HG02623 (cell line): ENCODE measurements at regions not wholly inside any gene's neighbourhood (a gene's known extent, or its start where the extent isn't known, plus 50 kb on each side); places are given as distances from the start of the nearest gene placed in this dataset.

Source experiments
- ATAC-seq: cut with Tn5 transposase; IDR thresholded peaks from one replicate; pipeline ENCODE4 v1.9.1; 2021; ENCODE audit warnings: moderate library complexity; ENCODE audit not compliant: unreplicated experiment

DNA sequence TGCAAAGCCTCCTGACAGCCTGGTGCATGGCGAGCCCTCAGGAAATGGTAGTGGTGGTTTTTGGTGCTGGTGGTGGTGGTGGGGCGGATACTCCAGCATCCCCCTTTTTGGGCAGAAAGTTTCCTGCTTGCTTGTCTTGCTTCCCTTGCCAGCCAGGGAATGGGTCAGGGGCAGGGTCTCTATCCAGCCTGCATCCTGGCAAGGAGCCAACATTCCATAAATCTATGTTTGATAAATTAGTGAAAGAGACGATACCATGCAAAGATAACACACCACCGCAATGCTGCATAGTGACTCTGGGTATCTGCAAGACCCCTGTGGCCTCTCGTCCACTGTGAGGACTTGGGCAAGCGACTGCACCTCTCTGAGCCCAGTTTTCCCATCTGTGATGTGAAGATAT lies 246.2 kb downstream of the LRFN2 start:
- no peak for ATAC-seq

DNA sequence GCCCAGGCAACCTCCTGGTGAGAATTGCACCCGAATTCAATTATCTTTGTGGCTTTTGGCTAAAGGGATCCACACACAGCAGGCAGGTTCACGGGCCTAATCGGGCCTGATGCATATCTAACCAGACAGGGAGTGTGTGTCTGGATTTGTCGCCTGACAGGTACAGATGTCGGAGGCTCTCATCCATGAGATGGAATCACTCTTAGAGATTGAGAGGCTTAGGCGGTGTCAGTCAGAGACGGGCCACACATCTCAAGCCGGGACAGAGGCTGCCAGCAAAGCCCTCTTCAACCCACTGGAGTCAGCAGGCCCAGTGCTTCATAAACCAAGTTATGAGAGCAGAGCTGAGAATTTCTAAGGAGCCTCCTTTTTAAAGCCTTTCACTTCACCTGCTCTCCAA lies 247.0 kb downstream of the LRFN2 start:
- ATAC-seq, result no peak

DNA sequence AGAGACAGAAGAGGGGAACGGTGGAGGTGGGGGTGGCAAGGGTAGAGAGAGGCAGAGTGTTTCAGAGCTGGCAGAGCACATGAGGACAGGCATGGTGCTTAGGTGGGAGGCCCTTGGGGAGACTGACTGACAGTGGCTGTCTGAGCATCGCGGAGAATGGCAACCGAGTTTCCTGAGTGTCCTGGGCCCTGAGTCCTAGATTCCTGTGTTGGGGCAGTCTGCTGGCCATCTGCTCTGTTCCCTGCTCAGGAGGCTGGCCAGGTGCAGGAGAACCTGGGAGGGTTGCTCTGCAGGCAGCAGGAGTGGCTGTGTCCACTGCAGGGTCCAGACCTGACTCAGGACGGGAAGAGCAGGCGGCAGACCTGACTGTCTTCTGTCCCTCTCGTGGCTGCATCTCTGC lies 248.9 kb downstream of the LRFN2 start:
- no peak for ATAC-seq

DNA sequence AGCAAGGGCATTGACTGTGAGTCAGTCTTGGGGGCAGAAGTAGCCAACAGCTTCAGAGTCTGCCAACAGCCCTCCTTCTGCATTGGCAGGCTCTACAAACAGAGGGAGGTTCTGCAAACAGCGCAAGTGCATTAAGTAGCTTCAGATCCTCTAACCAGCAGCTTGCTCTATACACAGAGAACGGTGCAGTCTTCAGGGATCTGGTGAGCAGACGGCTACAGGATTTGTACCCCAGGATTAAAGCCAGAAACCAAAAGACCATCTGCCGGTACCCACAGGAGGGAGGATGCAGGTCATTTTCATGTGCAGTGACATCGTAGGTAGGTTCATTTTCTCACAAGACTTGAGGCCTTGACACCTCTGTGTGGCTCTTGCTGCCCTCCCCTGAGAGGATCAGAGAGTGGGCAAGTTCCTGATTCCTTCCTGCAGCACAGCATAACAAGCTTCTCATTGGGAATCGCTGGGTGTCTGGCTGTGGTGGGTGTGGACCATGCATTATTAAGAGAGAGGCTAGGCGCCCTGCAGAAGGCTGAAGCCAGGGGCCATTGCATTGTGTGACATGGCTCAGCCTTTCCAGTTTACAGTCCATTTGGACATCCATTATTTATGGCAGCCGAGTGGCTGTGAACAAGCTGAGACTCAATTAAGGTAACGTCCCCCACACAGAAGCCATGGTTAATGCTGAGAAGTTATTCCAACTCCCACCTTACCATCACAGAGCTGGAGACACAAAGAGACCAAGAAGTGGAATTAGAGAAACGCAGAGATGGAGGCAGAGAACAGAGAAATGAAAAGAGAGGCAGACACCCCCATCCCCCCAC lies 250.0 kb downstream of the LRFN2 start:
- ATAC-seq, result no peak

DNA sequence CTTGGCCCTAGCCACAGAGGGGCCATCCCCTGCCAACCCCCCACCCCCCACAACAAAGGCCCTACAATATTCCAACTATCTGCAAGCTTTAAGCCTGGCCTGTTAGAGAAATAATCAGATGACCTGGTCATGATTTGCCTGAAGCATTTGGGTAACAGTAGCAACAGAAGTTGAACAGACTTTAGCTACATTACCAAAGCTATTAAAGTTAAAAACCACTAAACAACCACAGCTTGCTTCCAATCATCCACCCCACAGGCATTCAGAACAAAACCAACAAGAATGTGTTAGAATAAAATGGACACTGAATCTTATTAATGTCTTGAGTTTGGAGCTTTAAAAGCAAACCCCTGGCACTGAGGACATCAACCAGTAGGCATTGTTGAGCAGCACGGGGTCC lies 250.9 kb downstream of the LRFN2 start:
- no peak for ATAC-seq

DNA sequence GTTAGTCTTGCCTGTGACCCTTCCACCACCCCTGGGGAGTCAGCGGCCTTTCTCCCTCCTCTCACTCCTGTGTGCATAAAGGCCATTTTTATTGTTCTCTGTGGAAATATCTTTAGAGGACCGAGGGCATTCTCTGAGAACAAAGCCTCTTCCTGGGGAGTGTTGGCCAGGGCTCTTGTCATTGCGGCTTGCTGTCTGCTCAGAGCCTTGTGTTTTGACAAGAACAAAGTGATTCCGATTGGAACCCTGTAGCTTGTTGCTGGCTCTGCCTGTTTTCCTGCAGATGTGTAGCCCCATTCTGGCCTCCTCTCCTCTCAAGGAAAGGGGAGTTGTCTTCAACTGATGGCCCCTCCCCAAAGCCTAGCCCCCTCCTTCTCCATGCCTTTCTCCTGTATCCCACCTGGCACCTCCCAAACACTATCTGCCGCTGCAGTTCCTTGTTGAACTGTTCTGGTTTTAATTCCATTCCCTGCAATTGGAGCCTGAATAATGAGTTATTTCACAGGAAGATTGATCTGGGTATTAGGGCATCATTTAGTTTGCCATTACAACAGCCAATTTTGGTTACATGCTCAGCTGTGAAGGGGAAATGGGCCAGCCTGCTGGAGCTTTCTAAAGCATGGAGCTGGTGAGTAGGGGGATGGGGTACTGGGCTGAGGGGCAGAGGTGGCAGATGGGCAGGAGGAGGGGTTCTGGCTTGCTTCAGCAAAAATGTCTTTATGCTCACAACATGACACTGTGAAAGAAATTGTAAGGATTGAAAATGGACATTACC lies 252.5 kb downstream of the LRFN2 start:
- no peak for ATAC-seq

DNA sequence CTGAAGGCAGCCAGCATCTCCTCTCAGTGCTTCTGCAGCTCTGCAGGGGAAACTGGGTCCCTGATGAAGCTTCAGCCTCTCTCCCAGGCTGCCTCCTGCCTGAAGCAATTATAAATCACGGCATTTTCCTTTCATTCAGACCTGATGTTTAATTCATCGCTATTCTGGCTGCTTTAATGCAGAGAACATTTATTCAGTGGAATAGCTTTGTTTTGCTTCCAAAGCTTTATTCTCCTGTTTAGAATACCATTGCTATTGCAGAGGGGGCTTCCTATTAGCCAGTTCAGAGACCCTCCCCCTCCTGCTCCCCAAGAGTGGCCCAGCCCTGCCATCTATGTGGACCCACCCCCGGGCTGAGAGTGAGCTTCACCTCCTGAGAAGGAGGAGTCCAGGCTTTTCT lies 255.6 kb downstream of the LRFN2 start:
- ATAC-seq, result no peak

DNA sequence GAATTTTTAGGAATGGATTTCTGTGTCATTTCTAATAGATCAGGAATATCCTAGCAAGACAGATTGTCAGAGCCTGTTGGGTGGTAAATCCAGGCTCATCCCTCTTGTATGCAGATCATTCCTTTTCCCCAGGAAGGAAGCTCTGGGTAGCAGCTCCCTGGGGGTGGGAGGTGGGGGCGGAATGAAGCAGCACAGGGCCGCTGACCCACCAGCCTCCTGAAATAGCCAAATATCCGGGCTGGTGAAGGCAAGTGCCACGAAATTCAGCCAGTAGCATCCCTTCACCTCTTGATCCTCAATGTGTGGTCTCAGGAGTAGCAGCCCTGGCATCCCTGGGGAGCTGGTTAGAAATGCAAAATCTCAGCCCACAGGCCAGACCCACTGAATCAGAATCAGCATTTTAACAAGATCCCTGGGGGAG lies 256.9 kb downstream of the LRFN2 start:
- no peak for ATAC-seq

DNA sequence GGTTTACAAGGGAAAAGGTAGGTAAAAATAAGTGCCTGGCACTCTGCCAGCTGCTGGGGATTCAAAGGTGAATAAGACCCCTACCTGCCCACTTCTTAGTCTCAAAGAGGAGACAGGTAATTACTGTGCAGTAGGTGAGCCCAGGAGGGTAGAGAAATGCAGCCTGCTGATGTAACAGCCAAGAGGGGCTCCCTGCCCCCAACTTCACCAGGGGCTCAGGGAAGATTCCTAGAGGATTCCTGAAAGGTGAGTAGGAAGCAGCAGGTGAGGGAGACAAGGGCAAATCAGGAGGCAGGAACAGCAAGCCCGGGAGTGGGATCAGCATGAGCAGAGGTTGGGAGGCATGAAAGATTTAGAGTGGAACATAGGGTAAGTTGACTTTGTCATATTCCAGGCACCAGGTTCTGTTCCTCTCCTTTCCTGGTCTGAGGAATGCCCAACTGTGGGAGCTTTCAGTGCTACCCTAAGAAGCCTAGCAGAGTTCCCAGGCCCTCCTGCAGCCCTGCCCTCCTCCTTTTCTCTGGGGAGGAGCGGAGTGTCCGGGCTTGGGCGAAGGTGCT lies 258.1 kb downstream of the LRFN2 start:
- no peak for ATAC-seq

DNA sequence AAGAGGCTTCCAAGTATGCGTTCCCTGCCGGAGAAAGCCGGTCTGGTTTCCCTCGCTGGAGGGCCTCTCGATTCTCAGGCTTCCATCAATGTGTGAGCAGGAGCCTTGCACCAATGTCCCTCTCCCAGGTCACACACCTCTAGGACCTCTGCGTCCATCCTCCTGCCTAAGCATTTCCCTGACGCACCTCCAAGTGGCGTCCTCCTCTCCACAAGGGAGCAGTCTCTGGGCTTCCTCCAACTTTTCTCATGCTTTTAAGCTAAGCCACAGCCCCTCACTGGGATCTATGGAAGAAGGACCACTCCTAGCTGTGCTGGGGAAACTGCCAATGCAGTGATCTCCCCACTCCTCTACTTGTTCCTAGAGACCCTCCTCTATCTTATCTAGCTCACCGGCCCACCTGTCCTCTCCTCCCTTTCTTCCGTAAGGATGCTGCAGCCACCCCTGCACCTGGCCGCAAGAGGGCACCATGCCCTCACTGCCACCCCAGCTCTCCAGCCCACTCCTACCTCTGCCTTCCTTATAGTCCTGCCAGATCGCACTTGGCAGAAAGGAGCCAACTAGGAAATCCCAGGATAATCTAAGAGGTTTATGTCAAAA lies 258.7 kb downstream of the LRFN2 start:
- no peak for ATAC-seq

DNA sequence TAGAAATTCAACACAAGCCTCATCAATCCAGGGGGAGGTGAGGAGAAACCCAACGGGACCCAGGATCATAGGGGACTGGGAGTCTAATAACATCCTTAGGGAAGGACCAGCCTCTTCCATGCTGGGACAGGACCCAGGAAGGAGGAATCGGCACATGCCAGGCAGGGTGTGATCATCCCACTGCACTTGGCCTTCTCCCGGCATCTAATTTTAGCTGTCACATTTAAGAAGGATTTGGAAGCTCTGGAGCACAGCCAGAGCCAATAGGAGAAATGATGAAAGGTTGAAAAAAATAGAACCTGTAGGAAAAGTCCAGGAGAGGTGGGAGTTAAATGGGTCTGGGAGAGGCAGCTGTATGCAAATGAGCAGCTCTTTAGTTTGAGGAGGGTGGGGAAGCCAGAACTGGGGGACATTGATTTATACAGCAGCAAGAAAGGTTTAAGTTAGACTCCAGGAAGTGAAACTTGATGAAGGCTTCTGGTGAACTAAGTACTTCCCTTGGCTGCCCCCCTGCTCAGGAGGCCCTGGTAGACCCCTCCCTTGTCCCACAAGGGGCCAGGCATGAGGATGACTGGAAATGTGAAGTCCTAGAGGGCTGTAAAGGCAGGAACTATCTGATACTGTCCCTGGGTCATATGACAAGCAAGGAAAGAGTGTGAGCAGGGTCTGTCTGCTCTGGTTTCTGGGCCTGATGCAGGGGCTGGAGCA lies 260.3 kb downstream of the LRFN2 start:
- ATAC-seq, result no peak

DNA sequence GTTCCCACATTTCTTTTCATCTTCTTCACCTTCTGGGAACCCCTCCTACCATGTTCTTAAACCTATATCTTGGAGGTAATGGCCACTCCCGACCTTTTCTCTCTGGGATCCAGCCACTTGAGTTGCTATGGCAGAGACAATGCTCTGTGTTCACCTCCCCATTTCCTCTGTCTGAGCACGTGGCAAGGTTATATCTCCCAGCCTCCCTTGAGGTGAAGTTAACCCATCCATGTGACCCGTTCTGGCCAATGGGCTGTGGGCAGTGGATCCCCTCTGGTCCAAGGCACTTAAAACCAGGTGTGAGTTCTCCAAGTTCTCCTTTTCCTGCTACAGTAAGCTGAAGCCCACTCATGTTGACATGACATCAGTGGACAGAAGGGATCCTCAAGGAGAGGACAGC lies 261.4 kb downstream of the LRFN2 start:
- ATAC-seq, result no peak

DNA sequence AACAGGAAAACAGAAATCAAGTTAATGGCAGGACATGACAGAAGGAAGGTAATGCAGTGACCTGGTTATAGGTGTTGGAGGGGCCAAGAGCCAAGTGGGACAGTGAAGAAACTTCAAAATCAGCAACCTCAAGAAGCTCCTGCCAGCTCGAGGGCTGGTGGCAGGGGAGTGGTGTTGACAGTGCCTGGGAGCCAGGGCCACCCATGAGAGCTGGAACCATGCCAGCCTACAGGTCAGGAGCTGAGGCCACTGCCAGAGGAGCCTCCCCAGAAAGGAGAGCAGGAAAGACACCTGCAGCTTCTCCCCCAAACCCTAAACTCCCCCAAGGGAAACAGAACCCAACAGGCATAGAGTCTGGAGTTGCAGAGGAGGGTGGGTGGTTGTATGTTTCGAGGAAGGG lies 262.1 kb downstream of the LRFN2 start:
- ATAC-seq, result no peak

DNA sequence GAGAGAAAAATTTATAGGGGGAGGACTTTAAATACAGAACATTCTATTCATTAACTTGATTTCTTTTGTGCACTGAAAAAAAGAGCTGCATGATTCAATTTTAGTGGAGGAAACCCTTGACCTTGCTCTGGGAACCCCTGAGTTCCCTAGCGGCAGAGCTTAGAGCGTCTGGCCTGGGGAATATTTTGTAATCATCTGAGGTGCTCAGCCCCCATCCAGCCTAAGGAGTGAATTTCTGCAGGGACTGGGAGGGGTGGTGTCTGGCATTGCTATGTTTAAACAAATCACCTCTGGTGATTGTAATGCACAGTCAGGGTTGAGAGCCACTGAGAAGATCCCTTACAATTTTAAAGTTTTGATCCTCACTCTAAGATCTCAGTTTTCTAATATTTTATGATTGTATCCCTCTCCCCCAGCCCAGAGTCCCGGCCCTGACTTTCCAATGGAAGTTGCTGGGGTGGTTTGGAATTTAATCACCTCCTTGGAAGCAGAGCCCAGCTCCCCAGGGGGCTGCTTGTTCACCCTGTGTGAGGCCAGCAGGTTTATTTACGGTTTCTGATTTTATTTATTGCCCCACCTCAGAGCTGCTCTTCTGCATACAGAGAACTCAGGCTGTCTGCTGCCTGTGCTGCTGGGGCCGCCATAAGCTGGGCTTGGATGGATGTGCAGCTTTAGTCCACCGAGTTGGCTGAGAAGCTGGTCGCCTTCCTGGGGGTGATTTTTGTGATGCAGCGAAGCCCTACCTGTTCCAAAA lies 263.1 kb downstream of the LRFN2 start:
- no peak for ATAC-seq

DNA sequence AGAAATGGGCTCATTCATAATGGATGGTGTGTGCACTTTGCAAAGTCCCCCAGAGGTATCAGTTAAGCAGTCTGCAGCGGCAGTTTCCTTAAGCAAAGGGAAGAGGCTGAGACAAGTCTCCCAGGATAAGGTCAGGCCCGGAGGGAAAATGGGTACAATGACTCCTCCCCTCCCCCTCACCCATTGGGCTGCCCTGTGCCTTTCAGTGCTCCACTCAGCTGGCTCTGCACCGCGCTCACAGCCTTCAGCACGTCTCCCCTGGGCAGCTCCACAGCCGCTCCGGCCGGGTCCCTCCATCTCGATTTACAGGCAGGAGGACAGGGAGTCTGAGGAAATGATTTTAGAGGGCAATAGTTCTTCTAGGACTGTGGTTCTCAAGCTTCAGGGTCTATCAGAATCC lies 264.8 kb downstream of the LRFN2 start:
- no peak for ATAC-seq

DNA sequence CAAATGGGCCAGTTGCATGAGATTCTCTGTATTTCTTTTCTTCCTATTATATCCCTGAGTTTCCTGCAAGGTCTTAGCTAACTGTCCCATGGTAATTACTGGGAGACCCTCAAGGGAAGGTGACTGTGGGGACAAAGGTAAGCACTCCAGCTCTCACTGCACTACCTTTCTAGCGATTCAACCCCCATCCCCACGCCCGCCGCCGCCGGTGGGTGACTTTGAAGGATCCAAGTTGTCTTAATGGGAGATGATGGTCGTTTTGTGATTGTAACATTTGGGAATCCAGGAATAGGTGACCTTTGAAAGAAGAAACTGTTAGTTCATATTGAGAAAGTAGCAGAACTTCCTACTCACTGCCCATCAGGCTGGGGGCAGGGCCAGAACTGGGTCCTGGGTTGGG lies 265.5 kb downstream of the LRFN2 start:
- no peak for ATAC-seq

DNA sequence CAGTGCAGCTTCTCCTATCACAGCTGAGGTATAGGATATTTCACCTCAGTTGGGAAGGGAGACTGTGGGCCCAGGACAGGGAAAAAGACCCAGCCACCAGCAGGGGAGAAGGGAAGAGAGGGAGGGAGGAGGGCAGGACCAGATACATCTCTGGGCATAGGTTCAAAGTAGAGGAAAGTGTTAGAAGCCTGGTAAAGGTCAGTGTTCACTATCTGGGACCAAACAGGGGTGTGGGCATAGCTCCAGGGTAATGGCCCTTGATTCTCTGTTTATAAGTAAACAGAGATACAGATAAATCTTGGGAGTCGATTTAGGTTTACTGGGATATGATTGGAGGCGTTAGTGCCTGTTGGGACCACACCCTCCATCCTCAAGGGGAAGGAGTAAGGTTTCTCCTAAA lies 266.2 kb downstream of the LRFN2 start:
- ATAC-seq, result no peak

DNA sequence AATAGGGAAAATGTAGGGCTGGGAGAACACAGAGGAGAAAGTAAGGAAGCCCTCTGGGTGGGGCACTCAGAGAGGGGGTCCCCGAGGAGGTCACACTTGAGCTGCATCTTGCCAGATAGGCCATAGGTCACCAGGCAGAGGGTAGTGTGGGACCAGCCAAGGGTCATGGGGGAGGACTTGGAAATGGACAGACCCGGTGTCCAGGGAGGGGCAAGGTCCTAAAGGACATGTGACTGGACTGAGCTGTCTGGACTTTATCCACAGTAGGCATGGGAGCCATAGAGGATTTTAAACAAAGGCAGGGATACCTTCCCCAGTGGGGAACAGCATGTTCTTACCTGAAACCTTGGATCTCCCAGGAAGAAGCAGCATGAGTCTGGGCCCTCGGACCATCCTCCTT lies 266.7 kb downstream of the LRFN2 start:
- no peak for ATAC-seq

DNA sequence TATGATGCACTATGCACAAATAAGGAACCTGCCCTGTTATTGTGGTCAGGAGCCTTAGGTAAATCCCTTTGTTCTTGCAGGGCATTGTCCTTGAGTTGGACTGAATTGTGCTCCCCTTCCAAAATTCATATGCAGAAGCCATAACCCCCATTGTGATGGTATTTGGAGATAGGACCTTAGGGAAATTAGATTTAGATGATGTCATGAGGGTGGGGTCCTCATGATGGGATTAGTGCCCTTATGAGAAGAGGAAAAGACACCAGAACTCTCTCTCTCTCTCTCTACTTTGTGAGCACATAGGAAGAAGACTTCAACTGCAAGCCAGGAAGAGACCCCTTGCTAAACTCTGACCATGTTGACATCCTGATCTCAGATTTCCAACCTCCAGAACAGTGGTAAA lies 268.0 kb downstream of the LRFN2 start:
- ATAC-seq, result no peak

DNA sequence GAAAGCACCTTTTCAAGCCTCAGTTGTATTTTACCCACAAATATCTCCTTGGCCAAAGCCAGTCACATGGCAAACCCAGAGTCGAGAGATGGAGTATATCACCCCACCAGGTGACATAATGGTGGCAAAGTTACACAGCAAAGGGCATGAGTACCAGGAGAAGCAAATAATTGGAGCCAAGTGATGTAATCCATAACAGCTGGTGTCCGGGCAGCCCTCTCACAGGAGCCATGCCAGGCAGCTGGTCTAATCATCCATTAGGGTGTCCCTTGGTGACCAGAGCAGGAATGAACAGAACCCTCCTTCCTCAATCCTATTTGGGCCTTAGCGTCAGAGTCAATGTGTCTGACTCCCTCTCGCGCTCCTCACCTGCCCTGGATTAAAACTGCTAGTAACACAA lies 272.1 kb downstream of the LRFN2 start:
- no peak for ATAC-seq
